Liver (tissue), 8 donors: ENCODE measurements at regions not wholly inside any gene's neighbourhood (a gene's known extent, or its start where the extent isn't known, plus 50 kb on each side); places are given as distances from the start of the nearest gene placed in this dataset.

Experiments used
- DNase-seq: peaks from one replicate; pipeline ENCODE4 v3.0.0-alpha.2; 2017; ENCODE audit warnings: low spot score
- H3K27ac ChIP-seq, 2 donors: one replicate each; pipeline ENCODE4 v1.7.0; 2013; ENCODE audit warnings: inconsistent platforms in 2 of 2, low read length in 2 of 2, control low read depth in 1 of 2, low read depth in 1 of 2, mild to moderate bottlenecking in 1 of 2
- H3K27me3 ChIP-seq, 4 donors: one replicate each; pipeline versions ENCODE4 v1.6.1 to v1.7.0; 2013; ENCODE audit warnings: low read length in 3 of 4, inconsistent platforms in 1 of 4, mild to moderate bottlenecking in 1 of 4, moderate library complexity in 1 of 4; ENCODE audit not compliant: control insufficient read depth in 4 of 4, insufficient read depth in 4 of 4
- H3K36me3 ChIP-seq, 4 donors: one replicate each; pipeline versions ENCODE4 v1.6.1 to v1.7.0; 2013; ENCODE audit warnings: low read length in 3 of 4, mild to moderate bottlenecking in 3 of 4, low read depth in 1 of 4, moderate library complexity in 1 of 4; ENCODE audit not compliant: control insufficient read depth in 4 of 4, insufficient read depth in 3 of 4
- H3K4me1 ChIP-seq, 4 donors: one replicate each; pipeline versions ENCODE4 v1.6.1 to v1.7.0; 2013; ENCODE audit warnings: low read length in 3 of 4, mild to moderate bottlenecking in 3 of 4, moderate library complexity in 1 of 4; ENCODE audit not compliant: control insufficient read depth in 4 of 4, insufficient read depth in 4 of 4
- H3K4me3 ChIP-seq, 3 donors: one replicate each; pipeline versions ENCODE4 v1.6.1 to v1.7.0; 2013; ENCODE audit warnings: low read length in 3 of 3, control low read depth in 1 of 3, low read depth in 1 of 3, mild to moderate bottlenecking in 1 of 3
- H3K9ac ChIP-seq, 2 donors: one replicate each; pipeline ENCODE4 v1.7.0; 2013; ENCODE audit warnings: low read length in 2 of 2, mild to moderate bottlenecking in 2 of 2, moderate library complexity in 2 of 2, control low read depth in 1 of 2, low read depth in 1 of 2
- H3K9me3 ChIP-seq, 4 donors: one replicate each; pipeline versions ENCODE4 v1.6.1 to v1.7.0; 2013; ENCODE audit warnings: low read length in 3 of 4; ENCODE audit not compliant: control insufficient read depth in 4 of 4
- EGR1 ChIP-seq, 2 donors: IDR thresholded peaks; 2 replicates each; pipeline ENCODE4 v1.6.1; 2016 to 2018; ENCODE audit warnings: antibody characterized with exemption in 2 of 2, low read depth in 2 of 2
- FOXA1 ChIP-seq: IDR thresholded peaks from 2 replicates; pipeline ENCODE4 v1.6.1; 2016; ENCODE audit warnings: antibody characterized with exemption
- GABPA ChIP-seq, 2 donors: IDR thresholded peaks in 1 of 2; conservative IDR thresholded peaks in 1 of 2; 2 replicates each; pipeline ENCODE4 v1.6.1; 2016; ENCODE audit warnings: antibody characterized with exemption in 2 of 2, mild to moderate bottlenecking in 1 of 2, moderate library complexity in 1 of 2
- HNF4A ChIP-seq, 2 donors: conservative IDR thresholded peaks; 2 replicates each; pipeline ENCODE4 v1.6.1; 2016; ENCODE audit warnings: antibody characterized with exemption in 2 of 2, mild to moderate bottlenecking in 2 of 2
- HNF4G ChIP-seq: IDR thresholded peaks from 2 replicates; pipeline ENCODE4 v1.6.1; 2016; ENCODE audit warnings: antibody characterized with exemption
- JUND ChIP-seq, 2 donors: IDR thresholded peaks; 2 replicates each; pipeline ENCODE4 v1.6.1; 2016; ENCODE audit warnings: antibody characterized with exemption in 2 of 2
- NR2F2 ChIP-seq: IDR thresholded peaks from 2 replicates; pipeline ENCODE4 v1.6.1; 2016; ENCODE audit warnings: antibody characterized with exemption
- RAD21 ChIP-seq, 2 donors: IDR thresholded peaks; 2 replicates each; pipeline ENCODE4 v1.6.1; 2016; ENCODE audit warnings: antibody characterized with exemption in 2 of 2, mild to moderate bottlenecking in 2 of 2
- RXRA ChIP-seq, 2 donors: IDR thresholded peaks; 2 replicates each; pipeline ENCODE4 v1.6.1; 2017 to 2018; ENCODE audit warnings: antibody characterized with exemption in 2 of 2, mild to moderate bottlenecking in 1 of 2
- SP1 ChIP-seq: IDR thresholded peaks from 2 replicates; pipeline ENCODE4 v1.6.1; 2018; ENCODE audit warnings: antibody characterized with exemption, mild to moderate bottlenecking
- TAF1 ChIP-seq: conservative IDR thresholded peaks from 2 replicates; pipeline ENCODE4 v1.6.1; 2016; ENCODE audit warnings: antibody characterized with exemption, mild to moderate bottlenecking
- YY1 ChIP-seq: IDR thresholded peaks from 2 replicates; pipeline ENCODE4 v1.6.1; 2016; ENCODE audit warnings: antibody characterized with exemption, mild to moderate bottlenecking
- WGBS: extraction: QIAGEN DNeasy Blood & Tissue Kit; methylation state at CpG from one replicate; pipeline ENCODE4 v1.1.7; 2013; 5-methylcytosine and 5-hydroxymethylcytosine counted together
- TF ChIP-seq, protein P1 (sequence below): IDR thresholded peaks from 2 replicates; pipeline ENCODE4 v1.6.1; 2016; ENCODE audit warnings: antibody characterized with exemption
- TF ChIP-seq, protein P2 (sequence below): fragments of 150-350 bp; IDR thresholded peaks from 2 replicates; pipeline ENCODE4 v1.5.1; 2017; ENCODE audit warnings: improper control_type of control experiment, low read depth, low read length; ENCODE audit not compliant: missing input control
- TF ChIP-seq, protein P3 (sequence below): IDR thresholded peaks from 2 replicates; pipeline ENCODE4 v1.6.1; 2016; ENCODE audit warnings: antibody characterized with exemption
- TF ChIP-seq, protein P4 (sequence below): IDR thresholded peaks from 2 replicates; pipeline ENCODE4 v1.6.1; 2016; ENCODE audit warnings: antibody characterized with exemption
- TF ChIP-seq, protein P5 (sequence below): IDR thresholded peaks from 2 replicates; pipeline ENCODE4 v1.6.1; 2016; ENCODE audit warnings: antibody characterized with exemption, mild to moderate bottlenecking
- donor health status: healthy.
- donor health status: healthy.
- donor health status: healthy.
- donor health status: healthy.
- donor health status: healthy.

DNA sequence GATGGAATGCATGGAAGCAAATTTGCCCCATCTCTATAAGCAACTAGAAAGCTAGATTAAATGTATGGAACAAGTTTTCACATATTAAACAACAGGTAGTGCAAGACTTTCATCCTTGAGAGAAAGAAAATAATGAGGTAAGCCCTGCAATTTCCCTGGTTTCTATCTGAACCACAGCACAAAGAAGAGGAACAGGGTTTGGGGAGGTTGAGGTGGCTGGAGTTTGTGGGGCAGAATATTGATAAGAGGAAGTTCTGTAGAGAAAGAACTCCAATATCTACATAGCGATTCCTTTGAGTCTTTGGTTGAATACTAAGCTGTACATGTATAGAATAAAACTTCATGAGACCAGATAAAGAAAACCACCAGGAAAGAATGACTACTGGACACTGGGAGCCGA is 96.3 kb upstream of the CCND2 start (continued):
- TF ChIP-seq HNF4G: no peak

DNA sequence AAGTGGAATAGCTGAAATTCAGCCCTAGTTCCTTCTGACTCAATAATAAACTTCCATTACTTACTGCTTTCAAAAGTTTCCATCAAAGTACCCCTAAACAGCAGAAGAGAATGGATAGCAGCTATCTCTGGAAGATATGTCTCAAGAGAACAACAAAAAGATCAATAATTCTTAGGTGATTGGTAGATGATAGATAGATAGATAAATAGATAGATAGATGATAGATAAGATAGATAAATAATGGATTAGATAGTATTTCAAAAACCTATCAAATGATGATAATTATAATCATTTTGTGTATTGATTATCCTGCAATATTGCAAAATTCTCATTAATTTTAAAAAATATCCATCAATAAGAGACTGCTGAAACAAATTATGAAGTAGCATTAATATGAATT is 97.4 kb upstream of the CCND2 start:
- H3K4me1 ChIP-seq: no peaks in the 10 kb centered on the region
- no peak overlapping the region for H3K4me3 ChIP-seq
- TF ChIP-seq, protein P1, sequence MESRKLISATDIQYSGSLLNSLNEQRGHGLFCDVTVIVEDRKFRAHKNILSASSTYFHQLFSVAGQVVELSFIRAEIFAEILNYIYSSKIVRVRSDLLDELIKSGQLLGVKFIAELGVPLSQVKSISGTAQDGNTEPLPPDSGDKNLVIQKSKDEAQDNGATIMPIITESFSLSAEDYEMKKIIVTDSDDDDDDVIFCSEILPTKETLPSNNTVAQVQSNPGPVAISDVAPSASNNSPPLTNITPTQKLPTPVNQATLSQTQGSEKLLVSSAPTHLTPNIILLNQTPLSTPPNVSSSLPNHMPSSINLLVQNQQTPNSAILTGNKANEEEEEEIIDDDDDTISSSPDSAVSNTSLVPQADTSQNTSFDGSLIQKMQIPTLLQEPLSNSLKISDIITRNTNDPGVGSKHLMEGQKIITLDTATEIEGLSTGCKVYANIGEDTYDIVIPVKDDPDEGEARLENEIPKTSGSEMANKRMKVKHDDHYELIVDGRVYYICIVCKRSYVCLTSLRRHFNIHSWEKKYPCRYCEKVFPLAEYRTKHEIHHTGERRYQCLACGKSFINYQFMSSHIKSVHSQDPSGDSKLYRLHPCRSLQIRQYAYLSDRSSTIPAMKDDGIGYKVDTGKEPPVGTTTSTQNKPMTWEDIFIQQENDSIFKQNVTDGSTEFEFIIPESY: no peak
- TF ChIP-seq, protein P2, sequence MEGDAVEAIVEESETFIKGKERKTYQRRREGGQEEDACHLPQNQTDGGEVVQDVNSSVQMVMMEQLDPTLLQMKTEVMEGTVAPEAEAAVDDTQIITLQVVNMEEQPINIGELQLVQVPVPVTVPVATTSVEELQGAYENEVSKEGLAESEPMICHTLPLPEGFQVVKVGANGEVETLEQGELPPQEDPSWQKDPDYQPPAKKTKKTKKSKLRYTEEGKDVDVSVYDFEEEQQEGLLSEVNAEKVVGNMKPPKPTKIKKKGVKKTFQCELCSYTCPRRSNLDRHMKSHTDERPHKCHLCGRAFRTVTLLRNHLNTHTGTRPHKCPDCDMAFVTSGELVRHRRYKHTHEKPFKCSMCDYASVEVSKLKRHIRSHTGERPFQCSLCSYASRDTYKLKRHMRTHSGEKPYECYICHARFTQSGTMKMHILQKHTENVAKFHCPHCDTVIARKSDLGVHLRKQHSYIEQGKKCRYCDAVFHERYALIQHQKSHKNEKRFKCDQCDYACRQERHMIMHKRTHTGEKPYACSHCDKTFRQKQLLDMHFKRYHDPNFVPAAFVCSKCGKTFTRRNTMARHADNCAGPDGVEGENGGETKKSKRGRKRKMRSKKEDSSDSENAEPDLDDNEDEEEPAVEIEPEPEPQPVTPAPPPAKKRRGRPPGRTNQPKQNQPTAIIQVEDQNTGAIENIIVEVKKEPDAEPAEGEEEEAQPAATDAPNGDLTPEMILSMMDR: no peak
- TF ChIP-seq JUND (IDR thresholded peaks at IDR 0.05) (no peak), HNF4A (conservative IDR thresholded peaks at IDR 0.05) (no peak), SP1 (no peak), TAF1 (no peak)
- H3K27ac ChIP-seq: no peak overlapping the region
- no peaks in the 10 kb centered on the region for H3K9me3 ChIP-seq
- H3K36me3 ChIP-seq: no peaks in the 10 kb centered on the region
- DNase-seq: no peak
- H3K9ac ChIP-seq: no peak overlapping the region
- H3K27me3 ChIP-seq: peaks cover 0 to 2% (median 0%) of the 10 kb centered on the region in 4 donors

DNA sequence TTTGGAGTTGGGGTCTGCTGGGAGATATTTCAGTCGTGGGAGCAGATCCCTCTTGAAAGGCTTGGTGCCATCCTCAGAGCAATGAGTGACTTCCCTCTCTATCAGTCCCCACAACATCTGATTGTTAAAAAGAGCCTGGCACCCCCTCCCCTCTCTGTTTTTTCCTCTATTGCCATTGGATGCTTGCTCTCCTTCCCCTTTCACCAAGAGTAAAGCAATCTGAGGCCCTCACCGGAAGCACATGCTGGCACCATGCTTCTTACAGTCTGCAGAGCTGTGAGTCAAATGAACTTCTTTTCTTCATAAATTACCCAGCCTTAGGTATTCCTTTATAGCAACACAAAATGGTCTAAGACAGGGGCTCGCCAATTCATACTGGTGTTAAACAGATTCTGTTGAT is 99.1 kb upstream of the CCND2 start:
- TF ChIP-seq GABPA (IDR thresholded peaks at IDR 0.05 in 1 of 2, conservative IDR thresholded peaks at IDR 0.05 in 1 of 2): no peak
- TF ChIP-seq SP1: no peak
- TF ChIP-seq, protein P3, sequence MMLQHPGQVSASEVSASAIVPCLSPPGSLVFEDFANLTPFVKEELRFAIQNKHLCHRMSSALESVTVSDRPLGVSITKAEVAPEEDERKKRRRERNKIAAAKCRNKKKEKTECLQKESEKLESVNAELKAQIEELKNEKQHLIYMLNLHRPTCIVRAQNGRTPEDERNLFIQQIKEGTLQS: no peak
- no peak for TF ChIP-seq RXRA (IDR thresholded peaks at IDR 0.05)
- no peak for TF ChIP-seq HNF4A (conservative IDR thresholded peaks at IDR 0.05)
- TF ChIP-seq, protein P2: no peak
- no peak for TF ChIP-seq FOXA1
- no peak for TF ChIP-seq TAF1
- TF ChIP-seq NR2F2: no peak
- TF ChIP-seq JUND (IDR thresholded peaks at IDR 0.05): no peak
- TF ChIP-seq, protein P4, sequence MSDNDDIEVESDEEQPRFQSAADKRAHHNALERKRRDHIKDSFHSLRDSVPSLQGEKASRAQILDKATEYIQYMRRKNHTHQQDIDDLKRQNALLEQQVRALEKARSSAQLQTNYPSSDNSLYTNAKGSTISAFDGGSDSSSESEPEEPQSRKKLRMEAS: no peak
- TF ChIP-seq, protein P5, sequence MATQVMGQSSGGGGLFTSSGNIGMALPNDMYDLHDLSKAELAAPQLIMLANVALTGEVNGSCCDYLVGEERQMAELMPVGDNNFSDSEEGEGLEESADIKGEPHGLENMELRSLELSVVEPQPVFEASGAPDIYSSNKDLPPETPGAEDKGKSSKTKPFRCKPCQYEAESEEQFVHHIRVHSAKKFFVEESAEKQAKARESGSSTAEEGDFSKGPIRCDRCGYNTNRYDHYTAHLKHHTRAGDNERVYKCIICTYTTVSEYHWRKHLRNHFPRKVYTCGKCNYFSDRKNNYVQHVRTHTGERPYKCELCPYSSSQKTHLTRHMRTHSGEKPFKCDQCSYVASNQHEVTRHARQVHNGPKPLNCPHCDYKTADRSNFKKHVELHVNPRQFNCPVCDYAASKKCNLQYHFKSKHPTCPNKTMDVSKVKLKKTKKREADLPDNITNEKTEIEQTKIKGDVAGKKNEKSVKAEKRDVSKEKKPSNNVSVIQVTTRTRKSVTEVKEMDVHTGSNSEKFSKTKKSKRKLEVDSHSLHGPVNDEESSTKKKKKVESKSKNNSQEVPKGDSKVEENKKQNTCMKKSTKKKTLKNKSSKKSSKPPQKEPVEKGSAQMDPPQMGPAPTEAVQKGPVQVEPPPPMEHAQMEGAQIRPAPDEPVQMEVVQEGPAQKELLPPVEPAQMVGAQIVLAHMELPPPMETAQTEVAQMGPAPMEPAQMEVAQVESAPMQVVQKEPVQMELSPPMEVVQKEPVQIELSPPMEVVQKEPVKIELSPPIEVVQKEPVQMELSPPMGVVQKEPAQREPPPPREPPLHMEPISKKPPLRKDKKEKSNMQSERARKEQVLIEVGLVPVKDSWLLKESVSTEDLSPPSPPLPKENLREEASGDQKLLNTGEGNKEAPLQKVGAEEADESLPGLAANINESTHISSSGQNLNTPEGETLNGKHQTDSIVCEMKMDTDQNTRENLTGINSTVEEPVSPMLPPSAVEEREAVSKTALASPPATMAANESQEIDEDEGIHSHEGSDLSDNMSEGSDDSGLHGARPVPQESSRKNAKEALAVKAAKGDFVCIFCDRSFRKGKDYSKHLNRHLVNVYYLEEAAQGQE: no peak
- no peak for TF ChIP-seq RAD21 (IDR thresholded peaks at IDR 0.05)
- no peak for TF ChIP-seq HNF4G
- TF ChIP-seq YY1: no peak
- TF ChIP-seq, protein P1: no peak
- TF ChIP-seq EGR1 (IDR thresholded peaks at IDR 0.05; ENCODE audit: low read depth in 2 of 2): no peak
- H3K27me3 ChIP-seq: peaks cover 0 to 5% (median 0%) of the 10 kb centered on the region in 4 donors
- no peaks in the 10 kb centered on the region for H3K4me1 ChIP-seq
- no peak overlapping the region for H3K9ac ChIP-seq
- no peak for DNase-seq
- 79% methylated on average over 3 of the region's 3 CpGs for WGBS
- no peak overlapping the region for H3K27ac ChIP-seq
- H3K36me3 ChIP-seq: no peaks in the 10 kb centered on the region
- no peak overlapping the region for H3K4me3 ChIP-seq
- H3K9me3 ChIP-seq: no peaks in the 10 kb centered on the region
